Thoracic aorta (tissue), 2 donors: ENCODE measurements at regions not wholly inside any gene's neighbourhood (a gene's known extent, or its start where the extent isn't known, plus 50 kb on each side); places are given as distances from the start of the nearest gene placed in this dataset.

ENCODE experiments used
- ATAC-seq: fragments of 150-250 bp; one replicate; pipeline ENCODE4 v1.8.0; 2017; ENCODE audit warnings: low read depth; ENCODE audit not compliant: insufficient number of reproducible peaks, low FRiP score
- DNase-seq: peaks from one replicate; pipeline ENCODE4 v3.0.0-alpha.2; 2020; ENCODE audit warnings: low spot score
- H3K27ac ChIP-seq, 2 donors: fragments of 200-600 bp; sonication (generic); 1 replicate in 1 of 2; 2 replicates in 1 of 2; pipeline ENCODE4 v1.5.1; 2016; ENCODE audit warnings: mild to moderate bottlenecking in 2 of 2, moderate library complexity in 2 of 2
- H3K27me3 ChIP-seq: fragments of 200-600 bp; sonication (generic); replicated peaks from 2 replicates; pipeline ENCODE4 v1.6.0; 2016; ENCODE audit warnings: mild to moderate bottlenecking; ENCODE audit not compliant: insufficient read depth
- H3K36me3 ChIP-seq: fragments of 200-600 bp; sonication (generic); one replicate; pipeline ENCODE4 v1.5.1; 2016
- H3K4me1 ChIP-seq, 2 donors: fragments of 200-600 bp; sonication (generic); 1 replicate in 1 of 2; 2 replicates in 1 of 2; pipeline versions ENCODE4 v1.5.1 to v1.6.0; 2016; ENCODE audit warnings: low read depth in 2 of 2, mild to moderate bottlenecking in 1 of 2; ENCODE audit not compliant: control insufficient read depth in 1 of 2
- H3K4me3 ChIP-seq: fragments of 200-600 bp; sonication (generic); 2 replicates; pipeline ENCODE4 v1.5.1; 2016; ENCODE audit warnings: mild to moderate bottlenecking
- H3K9me3 ChIP-seq: fragments of 200-600 bp; sonication (generic); 2 replicates; pipeline ENCODE4 v1.5.1; 2016
- CTCF ChIP-seq: fragments of 200-600 bp; sonication (generic); IDR thresholded peaks from one replicate; pipeline ENCODE4 v1.5.1; 2019; ENCODE audit warnings: antibody characterized with exemption

DNA sequence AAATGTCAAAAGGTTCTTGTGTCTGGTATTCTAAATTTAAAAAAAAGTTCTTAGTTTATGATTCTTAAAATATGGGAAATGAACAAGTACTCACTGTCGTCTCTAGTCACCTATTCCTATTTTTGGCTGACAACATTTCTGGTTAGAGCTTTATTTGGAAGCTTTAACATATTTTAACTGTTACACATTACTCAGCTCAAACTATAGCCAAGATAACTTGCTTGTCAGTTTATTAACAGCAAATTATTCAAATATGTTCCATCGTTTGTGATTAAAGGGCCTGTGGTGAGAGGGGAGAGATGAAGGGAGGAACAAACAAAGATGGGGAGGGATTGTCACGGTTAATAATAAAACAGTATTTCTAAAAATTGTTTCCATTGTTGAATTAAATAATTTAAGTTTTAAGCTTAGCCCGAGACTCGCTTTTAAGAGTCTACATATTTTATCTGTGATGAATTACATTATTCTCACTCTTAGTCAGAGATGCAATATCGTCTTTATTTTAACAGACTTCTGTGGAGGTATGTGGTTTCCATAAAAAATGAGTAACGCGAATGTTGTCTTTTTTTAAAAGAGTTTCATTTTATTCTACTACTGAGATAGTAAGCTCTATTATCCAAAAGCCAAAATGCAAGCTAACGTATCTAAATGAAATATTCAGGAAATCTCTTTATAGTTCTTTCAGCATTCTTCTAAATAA is 321.9 kb upstream of the PMFBP1 start:
- DNase-seq, result no peak
- H3K4me1 ChIP-seq, result peaks cover 0 to 6% of the 10 kb centered on the region in 2 donors
- H3K27me3 ChIP-seq, result no peaks in the 10 kb centered on the region
- no peaks in the 10 kb centered on the region for H3K36me3 ChIP-seq
- ATAC-seq, result no peak
- TF ChIP-seq CTCF, result no peak
- no peak overlapping the region for H3K27ac ChIP-seq
- peak overlapping the region; percentile 43 for H3K4me3 ChIP-seq
- no peaks in the 10 kb centered on the region for H3K9me3 ChIP-seq

- ATAC-seq (no peak), DNase-seq (no peak)
- no peaks in the 10 kb centered on the region for H3K9me3 ChIP-seq
- no peaks in the 10 kb centered on the region for H3K36me3 ChIP-seq
- no peaks in the 10 kb centered on the region for H3K4me1 ChIP-seq
- no peaks in the 10 kb centered on the region for H3K27me3 ChIP-seq
- H3K27ac ChIP-seq, result no peak overlapping the region
- TF ChIP-seq CTCF, result no peak
- no peak overlapping the region for H3K4me3 ChIP-seq
These were observed 315.3 kb upstream of the PMFBP1 start for GRCh38 chr16:72487283-72487682.

DNA sequence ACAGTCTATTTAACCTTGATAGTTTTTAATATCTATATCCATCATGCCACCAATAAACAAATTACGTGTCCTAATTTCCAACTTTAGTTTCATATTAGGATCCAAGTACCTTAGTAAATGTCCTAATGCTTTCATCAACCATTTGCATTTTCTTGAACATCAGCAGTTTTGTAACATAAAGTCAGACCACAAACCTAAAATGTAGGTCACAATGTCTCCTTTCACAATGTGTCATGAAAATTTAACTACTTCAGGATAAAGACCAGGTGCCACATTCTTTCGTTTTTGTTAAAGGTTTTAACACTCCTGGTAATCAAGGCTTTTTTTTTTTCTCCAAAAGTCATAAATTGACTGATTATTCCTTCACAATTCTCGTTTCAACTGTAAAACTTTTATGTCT is 310.7 kb upstream of the PMFBP1 start:
- no peak for TF ChIP-seq CTCF

GRCh38 chr16:72481419-72481818 is 309.5 kb upstream of the PMFBP1 start:
- H3K4me3 ChIP-seq, result no peak overlapping the region
- no peaks in the 10 kb centered on the region for H3K36me3 ChIP-seq
- no peaks in the 10 kb centered on the region for H3K27me3 ChIP-seq
- H3K27ac ChIP-seq, result no peak overlapping the region
- no peak for TF ChIP-seq CTCF
- H3K4me1 ChIP-seq, result no peaks in the 10 kb centered on the region
- no peaks in the 10 kb centered on the region for H3K9me3 ChIP-seq
- DNase-seq, result no peak
- no peak for ATAC-seq

More for the DNA sequence above, 310.7 kb upstream of the PMFBP1 start:
- Histone ChIP-seq H3K27ac (no peak overlapping the region), H3K4me1 (no peaks in the 10 kb centered on the region), H3K27me3 (no peaks in the 10 kb centered on the region), H3K36me3 (no peaks in the 10 kb centered on the region), H3K4me3 (no peak overlapping the region), H3K9me3 (no peaks in the 10 kb centered on the region)
- ATAC-seq, result no peak
- DNase-seq, result no peak

GRCh38 chr16:72480911-72481310 is 309.0 kb upstream of the PMFBP1 start:
- H3K4me3 ChIP-seq, result no peak overlapping the region
- no peaks in the 10 kb centered on the region for H3K27me3 ChIP-seq
- no peak overlapping the region for H3K27ac ChIP-seq
- no peaks in the 10 kb centered on the region for H3K4me1 ChIP-seq
- ATAC-seq, result no peak
- DNase-seq, result no peak
- H3K36me3 ChIP-seq, result no peaks in the 10 kb centered on the region
- H3K9me3 ChIP-seq, result no peaks in the 10 kb centered on the region
- no peak for TF ChIP-seq CTCF
